ENCODE measurements at regions not wholly inside any gene's neighbourhood (a gene's known extent, or its start where the extent isn't known, plus 50 kb on each side); places are given as distances from the start of the nearest gene placed in this dataset.

DNA sequence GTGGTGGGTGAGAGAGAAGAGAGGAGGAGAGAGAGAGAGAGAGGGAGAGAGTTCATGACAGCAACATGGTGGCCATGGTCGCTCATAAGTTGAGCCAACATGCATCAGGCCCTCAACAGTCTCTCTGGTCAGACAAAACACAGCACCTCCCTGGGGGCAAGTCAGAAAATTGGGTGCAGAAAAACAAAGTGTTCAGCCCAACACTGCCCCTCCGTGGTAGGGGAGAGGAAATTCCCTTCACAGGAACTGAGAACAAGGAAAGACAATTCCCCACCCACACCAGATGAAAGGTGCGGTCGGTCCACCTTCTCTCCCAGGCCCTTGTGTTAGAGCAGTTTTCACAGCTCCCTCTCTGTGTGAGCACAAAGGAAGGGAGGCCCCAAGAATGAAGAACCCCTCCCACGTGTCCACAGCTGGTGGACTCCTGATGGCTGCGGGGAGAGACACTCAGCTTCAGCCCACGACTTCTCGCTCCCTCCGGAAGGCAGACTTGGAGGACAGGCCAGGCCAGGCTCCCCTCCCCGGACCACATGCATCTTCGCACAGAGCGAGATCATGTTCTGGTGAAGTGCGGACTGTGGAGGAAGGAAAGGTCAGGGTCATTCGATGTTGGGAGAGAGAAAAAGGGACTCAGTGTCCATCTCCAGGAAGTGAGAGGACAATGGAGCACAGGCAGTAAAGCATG lies 181.7 kb downstream of the ANAPC1 start:
- TF ChIP-seq, protein P1, sequence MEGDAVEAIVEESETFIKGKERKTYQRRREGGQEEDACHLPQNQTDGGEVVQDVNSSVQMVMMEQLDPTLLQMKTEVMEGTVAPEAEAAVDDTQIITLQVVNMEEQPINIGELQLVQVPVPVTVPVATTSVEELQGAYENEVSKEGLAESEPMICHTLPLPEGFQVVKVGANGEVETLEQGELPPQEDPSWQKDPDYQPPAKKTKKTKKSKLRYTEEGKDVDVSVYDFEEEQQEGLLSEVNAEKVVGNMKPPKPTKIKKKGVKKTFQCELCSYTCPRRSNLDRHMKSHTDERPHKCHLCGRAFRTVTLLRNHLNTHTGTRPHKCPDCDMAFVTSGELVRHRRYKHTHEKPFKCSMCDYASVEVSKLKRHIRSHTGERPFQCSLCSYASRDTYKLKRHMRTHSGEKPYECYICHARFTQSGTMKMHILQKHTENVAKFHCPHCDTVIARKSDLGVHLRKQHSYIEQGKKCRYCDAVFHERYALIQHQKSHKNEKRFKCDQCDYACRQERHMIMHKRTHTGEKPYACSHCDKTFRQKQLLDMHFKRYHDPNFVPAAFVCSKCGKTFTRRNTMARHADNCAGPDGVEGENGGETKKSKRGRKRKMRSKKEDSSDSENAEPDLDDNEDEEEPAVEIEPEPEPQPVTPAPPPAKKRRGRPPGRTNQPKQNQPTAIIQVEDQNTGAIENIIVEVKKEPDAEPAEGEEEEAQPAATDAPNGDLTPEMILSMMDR (IDR thresholded peaks at IDR 0.05), result peak; percentile 80
- no peak for TF ChIP-seq ZFX (IDR thresholded peaks at IDR 0.05; ENCODE audit: borderline replicate concordance)
- H3K27ac ChIP-seq, result no peak overlapping the region

DNA sequence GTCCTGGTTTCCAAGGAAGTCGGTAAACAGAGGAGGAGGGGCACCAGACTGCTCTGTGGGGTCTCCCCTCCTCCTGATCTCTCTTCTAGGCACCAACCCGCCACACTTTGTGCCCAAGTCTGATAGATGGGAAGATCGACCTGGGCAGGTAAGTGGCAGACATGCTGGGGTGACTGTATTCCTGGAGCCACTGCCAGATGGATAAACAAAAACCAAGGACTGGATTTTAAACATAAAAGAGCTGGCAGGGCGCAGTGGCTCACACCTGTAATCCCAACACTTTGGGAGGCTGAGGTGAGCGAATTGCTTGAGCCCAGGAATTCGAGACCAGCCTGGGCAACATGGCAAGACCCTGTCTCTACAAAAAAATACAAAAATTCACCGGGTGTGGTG lies 181.2 kb downstream of the ANAPC1 start:
- no peak overlapping the region for H3K27ac ChIP-seq
- TF ChIP-seq ZFX (IDR thresholded peaks at IDR 0.05; ENCODE audit: borderline replicate concordance), result no peak
- TF ChIP-seq, protein P1 (IDR thresholded peaks at IDR 0.05), result no peak

DNA sequence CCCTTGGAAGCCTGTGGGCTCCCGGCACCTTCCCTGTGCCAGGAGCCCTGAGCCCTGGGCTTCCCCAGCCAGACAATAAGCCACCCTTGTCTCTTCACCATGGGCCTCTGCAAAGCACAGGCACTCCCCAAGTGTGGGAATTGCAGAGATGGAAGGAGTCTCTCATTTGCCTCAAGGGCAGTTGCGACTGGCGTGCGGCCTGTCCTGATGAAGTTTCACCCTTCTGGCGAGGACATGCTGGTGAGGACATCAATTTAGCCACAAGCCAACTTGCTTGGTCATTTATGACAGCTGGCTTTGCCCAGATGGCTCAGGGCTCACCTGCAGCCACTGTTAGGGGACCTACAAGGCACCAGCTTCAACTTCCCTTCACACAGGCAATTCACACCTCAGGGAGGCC lies 180.2 kb downstream of the ANAPC1 start:
- no peak overlapping the region for H3K27ac ChIP-seq
- no peak for TF ChIP-seq ZFX (IDR thresholded peaks at IDR 0.05; ENCODE audit: borderline replicate concordance)
- TF ChIP-seq, protein P1 (IDR thresholded peaks at IDR 0.05), result no peak

DNA sequence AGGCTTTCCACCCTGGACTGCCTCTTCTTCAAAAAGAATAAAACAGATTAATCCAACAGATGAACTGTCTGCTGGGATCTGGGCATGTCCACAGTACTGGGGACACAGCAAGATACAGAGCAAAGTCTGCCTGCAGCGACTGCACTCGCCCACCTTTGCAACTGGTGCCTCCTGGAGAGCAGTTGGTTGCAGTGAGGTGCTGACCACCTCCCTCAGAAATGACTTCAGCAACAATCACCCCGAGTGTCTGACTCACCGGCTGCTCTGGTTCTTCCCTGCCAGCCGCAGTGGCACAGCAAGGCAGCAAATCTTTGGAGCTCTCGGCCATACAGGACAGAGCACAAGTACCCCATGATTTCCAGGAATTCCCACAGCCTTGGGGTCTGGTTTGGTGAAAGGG lies 179.7 kb downstream of the ANAPC1 start:
- no peak for TF ChIP-seq ZFX (IDR thresholded peaks at IDR 0.05; ENCODE audit: borderline replicate concordance)
- TF ChIP-seq, protein P1 (IDR thresholded peaks at IDR 0.05), result no peak
- no peak overlapping the region for H3K27ac ChIP-seq

DNA sequence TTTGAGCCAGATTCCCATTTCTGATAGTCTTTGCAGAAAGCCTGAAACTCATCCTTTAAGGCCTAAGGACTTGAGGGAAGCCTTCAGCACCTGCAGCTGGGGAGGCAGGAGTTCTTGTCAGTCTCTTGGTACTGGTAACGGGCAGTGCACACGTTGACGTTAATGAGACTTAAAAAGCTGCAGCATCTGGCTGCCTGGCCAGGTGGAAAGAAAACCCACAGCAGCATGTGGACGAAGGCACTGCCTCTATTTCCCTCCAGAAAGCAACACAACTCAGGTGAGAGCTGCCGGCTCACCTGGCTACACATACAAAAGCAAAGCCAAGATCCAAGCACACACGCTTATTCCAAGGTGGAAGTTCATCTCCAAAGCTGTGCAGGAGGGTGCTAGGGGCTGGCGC lies 178.8 kb downstream of the ANAPC1 start:
- no peak overlapping the region for H3K27ac ChIP-seq
- TF ChIP-seq, protein P1 (IDR thresholded peaks at IDR 0.05), result no peak
- no peak for TF ChIP-seq ZFX (IDR thresholded peaks at IDR 0.05; ENCODE audit: borderline replicate concordance)

DNA sequence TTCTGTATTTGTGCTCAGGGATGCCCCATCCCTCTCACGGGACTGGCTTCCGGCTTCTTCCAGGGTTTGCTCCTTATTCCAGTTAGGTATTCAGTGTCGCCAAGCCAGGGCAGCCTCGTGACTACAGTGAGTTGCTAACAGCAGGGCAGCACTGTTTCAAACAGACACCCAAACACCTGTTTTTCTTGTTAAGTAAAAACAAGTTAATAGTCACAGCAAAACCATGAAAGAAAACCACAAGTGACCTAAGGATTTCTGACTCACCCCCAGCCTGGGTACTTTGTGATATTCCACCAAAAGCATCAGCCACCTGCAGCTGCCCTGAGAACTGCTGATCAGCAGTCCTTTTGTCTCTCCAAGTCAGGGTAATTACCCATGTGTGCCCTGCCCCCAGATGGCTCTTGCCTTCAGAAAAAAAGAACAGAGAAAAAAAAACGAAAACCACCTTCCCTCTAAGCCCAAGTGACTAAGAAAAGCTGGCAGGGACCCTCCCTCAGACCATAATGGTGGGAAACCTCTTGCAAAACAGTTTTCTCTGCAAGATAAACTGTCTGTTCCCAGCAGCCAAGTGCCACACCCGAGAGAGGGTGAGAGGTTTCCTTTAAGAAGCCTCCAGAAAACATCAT lies 178.2 kb downstream of the ANAPC1 start:
- no peak overlapping the region for H3K27ac ChIP-seq
- no peak for TF ChIP-seq ZFX (IDR thresholded peaks at IDR 0.05; ENCODE audit: borderline replicate concordance)
- TF ChIP-seq, protein P1 (IDR thresholded peaks at IDR 0.05), result no peak

DNA sequence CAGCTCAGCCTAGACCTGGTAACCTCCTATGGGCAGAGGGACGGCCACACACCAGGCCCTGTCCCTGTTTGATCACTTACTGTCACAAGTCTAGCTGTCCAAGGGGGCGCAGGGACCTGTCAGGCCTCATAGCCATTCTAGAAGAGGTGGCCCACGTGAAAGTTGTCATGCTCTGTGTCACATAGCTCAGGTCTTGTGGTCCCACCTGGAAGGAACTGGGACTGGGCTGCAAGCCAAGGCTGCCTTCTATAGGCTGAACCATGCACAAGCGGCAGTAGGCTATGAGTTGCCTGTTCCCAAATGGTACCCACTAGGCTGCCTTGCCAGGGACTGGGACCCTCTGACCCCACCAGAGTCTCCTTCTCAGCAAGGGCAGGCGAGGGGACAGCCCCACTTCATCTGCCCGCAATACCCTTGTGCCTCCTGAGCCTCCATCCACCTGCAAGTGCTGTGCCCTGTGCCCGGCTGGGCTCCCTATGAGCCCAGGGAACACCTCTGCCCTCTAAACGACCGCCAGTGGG lies 177.5 kb downstream of the ANAPC1 start:
- H3K27ac ChIP-seq, result no peak overlapping the region
- no peak for TF ChIP-seq ZFX (IDR thresholded peaks at IDR 0.05; ENCODE audit: borderline replicate concordance)
- TF ChIP-seq, protein P1 (IDR thresholded peaks at IDR 0.05), result no peak

All from 22Rv1 (cell line).